Body of pancreas (tissue), 4 donors: ENCODE measurements at regions not wholly inside any gene's neighbourhood (a gene's known extent, or its start where the extent isn't known, plus 50 kb on each side); places are given as distances from the start of the nearest gene placed in this dataset.

Experiments
- ATAC-seq: fragments of 150-250 bp; one replicate; pipeline ENCODE4 v1.9.1; 2016
- DNase-seq, 4 donors: peaks; one replicate each; pipeline ENCODE4 v3.0.0-alpha.2; 2019
- H3K27ac ChIP-seq, 4 donors: fragments of 200-600 bp; sonication (generic); 1 replicate in 3 of 4; 2 replicates in 1 of 4; pipeline versions ENCODE4 v1.5.1 to v1.6.1; 2016 to 2019; ENCODE audit warnings: mild to moderate bottlenecking in 1 of 4, mixed read lengths in 1 of 4, moderate library complexity in 1 of 4
- H3K27me3 ChIP-seq, 2 donors: fragments of 200-600 bp; sonication (generic); one replicate each; pipeline ENCODE4 v1.6.0; 2016; ENCODE audit warnings: mild to moderate bottlenecking in 1 of 2
- H3K36me3 ChIP-seq, 2 donors: fragments of 200-600 bp; sonication (generic); replicated peaks in 1 of 2; 2 replicates each; pipeline ENCODE4 v1.5.1; 2016; ENCODE audit warnings: low read depth in 2 of 2; ENCODE audit not compliant: insufficient read depth in 1 of 2
- H3K4me1 ChIP-seq: fragments of 200-600 bp; sonication (generic); one replicate; pipeline ENCODE4 v1.6.0; 2016
- H3K4me3 ChIP-seq, 2 donors: fragments of 200-600 bp; sonication (generic); 1 replicate in 1 of 2; 2 replicates in 1 of 2; pipeline ENCODE4 v1.5.1; 2016 to 2019
- H3K9me3 ChIP-seq, 3 donors: fragments of 200-600 bp; sonication (generic); 1 replicate in 2 of 3; 2 replicates in 1 of 3; pipeline ENCODE4 v1.5.1; 2016
- POLR2A ChIP-seq, 3 donors: fragments of 450-650 bp; IDR thresholded peaks; one replicate each; pipeline ENCODE4 v1.6.1; 2016; ENCODE audit warnings: antibody characterized with exemption in 3 of 3, mild to moderate bottlenecking in 2 of 3
- WGBS, 2 donors: methylation state at CpG; one replicate each; pipeline ENCODE4 v1.1.5; 2017; 5-methylcytosine and 5-hydroxymethylcytosine counted together
- intact Hi-C: fragments of 100-400 bp; cut with DNase I; formaldehyde crosslinking; loops from one replicate; pipeline ENCODE4 v1.15.1; 2023
- TF ChIP-seq, protein P1 (sequence below), 7 experiments: fragments of 450-650 bp in 4 of 7; fragments of 200-600 bp in 3 of 7; sonication (generic) in 3 of 7; IDR thresholded peaks; one replicate each; pipeline ENCODE4 v1.5.1; 2016 to 2019; ENCODE audit warnings: antibody characterized with exemption in 7 of 7

DNA sequence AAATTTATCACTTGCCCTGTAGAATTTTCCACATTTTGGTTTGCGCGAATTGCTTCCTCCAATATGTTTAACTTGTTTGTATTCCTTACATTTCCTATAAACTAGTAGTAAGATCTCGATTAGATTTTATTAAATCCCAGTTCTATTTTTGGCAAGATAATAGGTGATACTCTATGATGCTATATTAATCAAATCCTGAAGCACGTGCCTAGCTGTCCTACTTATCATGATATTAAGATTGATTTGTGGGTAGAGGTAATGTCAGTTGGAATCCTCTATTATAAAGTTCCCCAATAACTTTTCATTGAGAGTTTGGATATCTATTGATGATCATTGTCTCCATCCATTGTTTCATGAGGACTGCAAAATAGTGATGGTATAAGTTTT lies 82.8 kb upstream of the RIPOR2 start:
- Histone ChIP-seq H3K9me3 (no peaks in the 10 kb centered on the region), H3K4me1 (peaks cover 5% of the 10 kb centered on the region), H3K27me3 (no peaks in the 10 kb centered on the region), H3K36me3 (no peaks in the 10 kb centered on the region), H3K4me3 (no peak overlapping the region), H3K27ac (no peak overlapping the region)
- no peak for TF ChIP-seq POLR2A (IDR thresholded peaks at IDR 0.05)
- TF ChIP-seq, protein P1, sequence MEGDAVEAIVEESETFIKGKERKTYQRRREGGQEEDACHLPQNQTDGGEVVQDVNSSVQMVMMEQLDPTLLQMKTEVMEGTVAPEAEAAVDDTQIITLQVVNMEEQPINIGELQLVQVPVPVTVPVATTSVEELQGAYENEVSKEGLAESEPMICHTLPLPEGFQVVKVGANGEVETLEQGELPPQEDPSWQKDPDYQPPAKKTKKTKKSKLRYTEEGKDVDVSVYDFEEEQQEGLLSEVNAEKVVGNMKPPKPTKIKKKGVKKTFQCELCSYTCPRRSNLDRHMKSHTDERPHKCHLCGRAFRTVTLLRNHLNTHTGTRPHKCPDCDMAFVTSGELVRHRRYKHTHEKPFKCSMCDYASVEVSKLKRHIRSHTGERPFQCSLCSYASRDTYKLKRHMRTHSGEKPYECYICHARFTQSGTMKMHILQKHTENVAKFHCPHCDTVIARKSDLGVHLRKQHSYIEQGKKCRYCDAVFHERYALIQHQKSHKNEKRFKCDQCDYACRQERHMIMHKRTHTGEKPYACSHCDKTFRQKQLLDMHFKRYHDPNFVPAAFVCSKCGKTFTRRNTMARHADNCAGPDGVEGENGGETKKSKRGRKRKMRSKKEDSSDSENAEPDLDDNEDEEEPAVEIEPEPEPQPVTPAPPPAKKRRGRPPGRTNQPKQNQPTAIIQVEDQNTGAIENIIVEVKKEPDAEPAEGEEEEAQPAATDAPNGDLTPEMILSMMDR (IDR thresholded peaks at IDR 0.05) = no peak
- intact Hi-C loops = no loop called here
- DNase-seq (no peak), ATAC-seq (no peak)
- 45 to 49% methylated on average over 4 of the region's 4 CpGs for WGBS, 2 donors

DNA sequence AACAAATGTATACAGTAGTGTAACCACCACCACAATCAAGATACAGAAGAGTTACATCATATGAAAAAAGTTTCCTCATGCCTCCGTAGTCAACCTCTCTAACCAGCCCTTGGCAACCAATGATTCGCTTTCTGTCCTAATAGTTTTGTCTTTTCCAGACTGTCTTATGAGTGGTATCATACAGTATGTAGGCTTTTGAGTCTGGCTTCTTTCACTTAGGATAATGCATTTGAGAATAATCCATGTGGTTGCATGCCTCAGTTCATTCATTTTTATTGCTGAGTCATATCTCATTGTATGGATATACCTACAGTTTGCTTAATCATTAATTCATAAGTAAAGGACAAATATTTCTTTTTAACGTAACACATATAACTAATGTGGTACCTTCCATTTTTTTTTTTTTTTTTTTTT lies 86.4 kb upstream of the RIPOR2 start:
- ATAC-seq (no peak), DNase-seq (no peak)
- Histone ChIP-seq H3K4me1 (no peaks in the 10 kb centered on the region), H3K27ac (no peak overlapping the region), H3K27me3 (no peaks in the 10 kb centered on the region), H3K9me3 (peaks cover 0 to 3% (median 0%) of the 10 kb centered on the region in 3 donors), H3K36me3 (no peaks in the 10 kb centered on the region), H3K4me3 (no peak overlapping the region)
- no peak for TF ChIP-seq POLR2A (IDR thresholded peaks at IDR 0.05)
- TF ChIP-seq, protein P1 (IDR thresholded peaks at IDR 0.05) = no peak
- 63 to 66% methylated on average over 3 of the region's 3 CpGs for WGBS, 2 donors
- intact Hi-C loops = no loop called here

DNA sequence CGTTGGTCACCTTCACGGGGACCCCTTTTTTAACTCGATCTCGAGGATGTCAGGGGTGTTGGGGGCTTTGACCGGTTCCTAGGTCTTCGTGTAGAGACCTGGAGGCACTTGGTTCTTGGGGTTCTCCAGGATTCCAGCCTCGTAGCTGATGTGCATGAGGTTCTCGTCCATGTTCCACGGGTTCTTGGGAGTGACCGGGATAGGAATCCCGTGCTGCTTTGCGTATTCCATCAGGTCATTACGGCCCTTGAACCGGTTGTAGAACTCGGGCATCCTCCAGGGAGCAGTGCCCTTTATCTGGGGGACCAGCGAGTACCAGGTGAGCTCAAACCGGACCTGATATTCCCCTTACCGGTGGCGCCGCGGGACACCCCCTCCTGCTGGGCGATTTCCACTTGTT lies 88.0 kb upstream of the RIPOR2 start:
- 84 to 88% methylated on average over 22 of the region's 22 CpGs for WGBS, 2 donors

DNA sequence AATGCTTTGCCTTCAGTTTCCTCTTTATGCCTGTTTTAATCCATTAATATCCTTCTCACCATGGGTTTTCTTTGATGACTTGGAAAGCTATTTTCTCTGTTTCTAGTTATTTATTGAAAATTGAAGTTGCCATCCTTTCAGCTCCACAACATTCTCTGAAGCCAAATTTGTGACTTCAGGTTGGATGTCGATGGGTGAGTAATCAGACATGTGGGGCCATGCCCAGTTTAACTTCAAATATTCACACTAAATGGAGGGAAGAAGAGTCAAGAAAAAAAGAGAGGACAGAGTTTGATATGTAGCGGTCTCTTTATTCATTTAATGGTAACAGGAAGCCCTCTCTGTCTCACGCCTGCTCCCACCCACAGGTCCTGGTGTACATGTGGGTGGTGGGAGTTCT lies 89.1 kb upstream of the RIPOR2 start:
- Histone ChIP-seq H3K27ac (no peak overlapping the region), H3K36me3 (no peaks in the 10 kb centered on the region), H3K4me3 (no peak overlapping the region), H3K9me3 (peaks cover 0 to 3% (median 0%) of the 10 kb centered on the region in 3 donors), H3K27me3 (no peaks in the 10 kb centered on the region), H3K4me1 (no peaks in the 10 kb centered on the region)
- ATAC-seq (no peak), DNase-seq (no peak)
- WGBS, 2 donors = 73 to 93% methylated on average over 3 of the region's 3 CpGs
- TF ChIP-seq POLR2A (IDR thresholded peaks at IDR 0.05) = no peak
- TF ChIP-seq, protein P1 (IDR thresholded peaks at IDR 0.05) = no peak
- intact Hi-C loops = no loop called here

More for the DNA sequence above, 88.0 kb upstream of the RIPOR2 start:
- Histone ChIP-seq H3K36me3 (no peaks in the 10 kb centered on the region), H3K4me3 (no peak overlapping the region), H3K27me3 (no peaks in the 10 kb centered on the region), H3K9me3 (peaks cover 0 to 3% (median 0%) of the 10 kb centered on the region in 3 donors), H3K4me1 (no peaks in the 10 kb centered on the region), H3K27ac (no peak overlapping the region)
- ATAC-seq = no peak
- TF ChIP-seq POLR2A (IDR thresholded peaks at IDR 0.05) = no peak
- TF ChIP-seq, protein P1 (IDR thresholded peaks at IDR 0.05) = no peak
- DNase-seq = no peak
- intact Hi-C loops = no loop called here

DNA sequence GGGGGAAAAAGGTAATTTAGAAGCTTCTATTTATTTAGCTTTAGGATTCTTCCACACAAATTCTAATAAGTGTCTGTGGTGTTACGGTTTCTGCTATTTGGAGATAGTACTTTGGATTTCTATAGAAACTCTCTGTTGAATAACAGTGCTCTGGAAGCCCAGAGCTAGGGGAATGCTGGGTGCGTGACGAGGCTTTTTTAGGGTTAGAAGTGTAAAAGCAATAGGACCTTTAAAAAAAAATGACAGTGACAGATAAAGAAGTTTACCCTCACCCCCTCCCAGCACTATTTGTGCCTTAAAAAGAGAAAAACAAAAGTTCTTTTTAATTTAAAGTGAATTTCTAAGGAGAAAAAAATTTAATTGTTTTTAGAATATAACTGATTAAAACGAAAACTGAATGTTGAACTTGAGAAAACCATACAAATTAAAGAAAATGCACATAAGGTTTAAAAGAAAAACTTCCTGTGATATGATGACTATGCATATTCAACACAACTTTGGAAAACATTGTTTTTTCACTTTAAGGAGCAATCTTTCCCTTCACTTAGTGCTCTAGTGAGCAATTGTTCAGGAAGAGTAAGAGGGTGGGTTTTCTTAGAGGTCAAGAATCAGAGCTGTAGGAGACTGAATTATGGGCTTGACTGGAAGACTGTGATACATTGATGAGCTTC lies 89.6 kb upstream of the RIPOR2 start:
- 59 to 67% methylated on average over 4 of the region's 4 CpGs for WGBS, 2 donors
- TF ChIP-seq, protein P1 (IDR thresholded peaks at IDR 0.05) = no peak
- TF ChIP-seq POLR2A (IDR thresholded peaks at IDR 0.05) = no peak
- H3K9me3 ChIP-seq = peaks cover 0 to 3% (median 0%) of the 10 kb centered on the region in 3 donors
- DNase-seq = no peak
- H3K27me3 ChIP-seq = no peaks in the 10 kb centered on the region
- intact Hi-C loops = no loop called here
- H3K4me3 ChIP-seq = no peak overlapping the region
- no peaks in the 10 kb centered on the region for H3K4me1 ChIP-seq
- no peak for ATAC-seq
- no peak overlapping the region for H3K27ac ChIP-seq
- H3K36me3 ChIP-seq = no peaks in the 10 kb centered on the region
